ENCODE measurements at regions not wholly inside any gene's neighbourhood (a gene's known extent, or its start where the extent isn't known, plus 50 kb on each side); places are given as distances from the start of the nearest gene placed in this dataset.

DNA sequence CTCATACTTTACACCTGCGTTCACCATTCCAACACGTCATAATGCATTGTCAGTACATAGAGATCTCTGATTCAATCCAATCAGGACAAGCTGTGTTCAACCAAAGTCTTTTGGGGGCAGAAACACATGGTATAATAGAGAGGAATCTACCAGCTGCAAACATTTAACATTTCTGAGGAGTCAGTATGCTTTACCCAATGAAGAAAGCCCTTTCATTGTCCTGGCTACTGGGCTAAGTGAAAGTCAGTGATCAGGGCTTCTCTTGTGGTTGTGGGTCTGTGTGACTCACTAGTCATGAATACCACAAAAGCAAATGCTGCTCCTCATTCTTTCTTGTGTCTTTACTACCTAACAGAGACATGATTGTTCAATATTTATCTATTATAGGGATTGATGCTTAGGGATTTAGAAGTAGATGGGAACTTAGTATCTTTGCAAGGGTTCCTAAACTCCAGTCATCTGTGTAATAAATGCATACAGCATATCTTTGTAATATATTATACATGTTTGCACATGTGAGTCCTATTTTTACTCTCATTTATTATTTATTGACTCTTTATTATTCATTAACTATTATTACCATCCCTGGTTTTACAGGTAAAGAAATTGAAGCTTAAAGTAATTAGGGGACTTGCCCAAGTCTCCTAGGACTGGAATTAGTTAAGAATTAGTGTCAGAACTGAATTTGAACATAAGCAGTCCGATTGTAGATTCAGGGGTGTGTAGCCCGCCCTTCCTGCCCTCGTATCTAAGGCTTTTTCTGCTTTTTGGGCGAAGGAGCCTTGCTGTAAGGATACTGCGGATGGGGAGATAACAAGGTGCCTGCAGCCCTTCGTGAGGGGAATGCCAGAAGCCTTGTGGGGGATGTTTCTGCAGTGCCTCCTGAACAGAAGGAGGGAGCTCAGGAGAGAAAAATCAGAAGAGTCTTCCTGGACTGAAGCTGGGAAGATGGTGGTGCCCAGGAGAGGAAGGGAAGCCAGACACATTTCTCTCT lies 353.1 kb upstream of the BOD1L1 start:
- H3K27ac ChIP-seq, result no peak overlapping the region
- H3K4me3 ChIP-seq, result no peak overlapping the region
- no peak for DNase-seq (ENCODE audit: low spot score)
- TF ChIP-seq, protein P1, sequence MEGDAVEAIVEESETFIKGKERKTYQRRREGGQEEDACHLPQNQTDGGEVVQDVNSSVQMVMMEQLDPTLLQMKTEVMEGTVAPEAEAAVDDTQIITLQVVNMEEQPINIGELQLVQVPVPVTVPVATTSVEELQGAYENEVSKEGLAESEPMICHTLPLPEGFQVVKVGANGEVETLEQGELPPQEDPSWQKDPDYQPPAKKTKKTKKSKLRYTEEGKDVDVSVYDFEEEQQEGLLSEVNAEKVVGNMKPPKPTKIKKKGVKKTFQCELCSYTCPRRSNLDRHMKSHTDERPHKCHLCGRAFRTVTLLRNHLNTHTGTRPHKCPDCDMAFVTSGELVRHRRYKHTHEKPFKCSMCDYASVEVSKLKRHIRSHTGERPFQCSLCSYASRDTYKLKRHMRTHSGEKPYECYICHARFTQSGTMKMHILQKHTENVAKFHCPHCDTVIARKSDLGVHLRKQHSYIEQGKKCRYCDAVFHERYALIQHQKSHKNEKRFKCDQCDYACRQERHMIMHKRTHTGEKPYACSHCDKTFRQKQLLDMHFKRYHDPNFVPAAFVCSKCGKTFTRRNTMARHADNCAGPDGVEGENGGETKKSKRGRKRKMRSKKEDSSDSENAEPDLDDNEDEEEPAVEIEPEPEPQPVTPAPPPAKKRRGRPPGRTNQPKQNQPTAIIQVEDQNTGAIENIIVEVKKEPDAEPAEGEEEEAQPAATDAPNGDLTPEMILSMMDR (IDR thresholded peaks at IDR 0.05), result no peak

DNA sequence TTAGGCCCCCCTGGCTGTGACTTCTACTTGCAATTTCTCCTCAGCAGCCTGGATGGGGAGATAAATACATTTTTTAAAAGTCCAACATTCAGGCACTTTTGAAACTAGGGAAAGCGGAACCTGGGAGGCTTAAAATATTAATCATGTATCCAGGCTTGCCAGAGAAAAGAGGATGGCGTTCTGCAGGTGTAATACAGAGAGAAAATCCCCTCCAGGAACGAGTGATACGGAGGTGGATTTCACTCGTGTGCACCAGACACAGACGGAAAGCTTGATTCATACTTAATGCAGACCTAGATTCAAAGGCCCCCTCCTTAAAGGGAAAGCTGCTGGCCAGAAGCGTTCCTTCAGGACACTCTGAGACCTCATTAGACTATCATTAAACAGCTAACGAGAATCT lies 354.0 kb upstream of the BOD1L1 start:
- Histone ChIP-seq H3K27ac (no peak overlapping the region), H3K4me3 (no peak overlapping the region)
- TF ChIP-seq, protein P1 (IDR thresholded peaks at IDR 0.05), result no peak
- DNase-seq (ENCODE audit: low spot score), result no peak

DNA sequence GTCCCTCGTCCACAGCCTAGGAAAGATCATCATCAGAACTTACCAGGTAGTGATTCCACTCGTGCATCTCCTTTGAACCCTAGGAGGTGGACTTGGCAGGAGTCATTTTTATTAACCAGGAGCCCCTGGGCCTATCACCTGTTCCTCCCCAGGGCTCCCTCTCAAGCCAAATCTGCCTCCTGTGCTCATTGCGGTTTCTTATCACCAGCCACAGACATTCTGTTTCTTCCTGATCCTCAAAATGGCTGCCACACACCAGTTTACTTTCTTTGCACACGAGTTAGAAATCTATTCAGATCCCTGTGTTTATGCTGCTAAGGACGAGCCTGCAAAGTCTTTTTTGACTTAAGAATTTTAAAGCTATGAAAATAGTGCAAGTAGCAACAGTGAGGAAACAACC lies 354.5 kb upstream of the BOD1L1 start:
- no peak overlapping the region for H3K27ac ChIP-seq
- TF ChIP-seq, protein P1 (IDR thresholded peaks at IDR 0.05), result no peak
- DNase-seq (ENCODE audit: low spot score), result no peak

DNA sequence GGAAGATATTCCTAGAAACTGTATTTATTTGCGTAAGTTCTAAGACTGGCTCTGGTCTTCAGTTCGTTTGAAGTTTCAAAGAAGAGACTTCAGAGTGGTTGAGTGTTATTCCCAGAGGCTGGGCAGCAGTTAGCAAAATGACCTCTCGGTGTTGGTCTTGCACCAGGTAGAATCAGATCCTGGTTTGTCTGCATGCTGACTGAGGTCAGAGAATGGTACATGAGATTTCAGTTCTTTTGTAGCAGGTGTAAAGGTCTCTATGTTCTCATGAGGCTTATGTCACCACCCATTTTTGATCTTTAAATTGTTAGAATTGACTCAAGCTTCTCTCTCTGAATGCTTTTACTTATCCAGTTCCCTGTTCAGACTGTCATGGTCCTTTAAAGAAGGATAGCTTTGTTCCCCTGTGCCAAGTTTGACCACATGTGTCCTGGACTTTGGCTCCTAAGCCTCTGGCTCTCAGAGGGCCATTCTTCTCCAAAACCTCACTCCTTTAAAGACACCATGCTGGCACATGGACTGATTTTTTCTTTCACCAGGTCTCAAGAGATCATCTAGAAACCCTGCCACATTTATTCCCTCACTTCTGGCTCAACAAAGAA lies 355.8 kb upstream of the BOD1L1 start:
- Histone ChIP-seq H3K27ac (no peak overlapping the region), H3K4me3 (no peak overlapping the region)
- no peak for DNase-seq (ENCODE audit: low spot score)
- TF ChIP-seq, protein P1 (IDR thresholded peaks at IDR 0.05), result no peak

More for the DNA sequence above, 354.5 kb upstream of the BOD1L1 start:
- no peak overlapping the region for H3K4me3 ChIP-seq

DNA sequence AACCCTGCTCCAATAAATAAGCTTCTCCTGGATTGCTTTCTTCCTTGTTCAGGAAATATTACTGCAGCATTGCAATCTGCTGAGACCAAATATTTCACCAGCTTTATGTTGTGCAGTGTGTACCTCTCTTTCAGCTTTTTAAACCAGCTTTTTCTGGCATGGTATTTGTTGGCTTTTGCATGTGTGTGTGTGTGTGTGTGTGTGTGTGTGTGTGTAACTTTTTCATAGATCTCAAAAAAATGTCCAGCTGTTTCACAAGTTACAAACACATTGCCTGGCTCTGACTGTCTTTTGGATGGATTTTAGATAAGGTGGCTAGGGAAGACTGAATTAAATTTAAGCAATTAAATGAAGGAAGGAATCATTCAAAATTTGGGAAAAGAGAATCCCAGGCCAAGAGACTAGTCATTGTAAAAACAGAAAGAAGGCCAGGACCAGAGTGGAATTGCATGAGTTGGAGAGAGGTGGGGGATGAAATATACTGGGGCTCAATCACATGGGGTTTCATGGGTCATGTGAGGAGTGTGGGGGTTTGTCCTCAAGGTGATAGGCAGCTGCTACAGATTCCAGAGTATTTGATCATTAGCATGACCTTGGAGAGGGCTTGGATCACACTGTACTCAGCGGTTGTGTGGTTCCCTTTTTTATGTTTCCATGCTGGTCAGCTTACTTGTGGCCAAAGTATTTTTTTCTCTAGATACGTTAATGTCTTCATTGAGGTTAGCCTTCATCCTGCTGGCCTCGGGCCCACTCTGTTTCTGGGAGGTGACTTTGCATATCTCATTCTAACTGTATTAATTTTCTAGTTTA lies 357.7 kb upstream of the BOD1L1 start:
- H3K27ac ChIP-seq, result no peak overlapping the region
- DNase-seq (ENCODE audit: low spot score), result no peak
- TF ChIP-seq, protein P1 (IDR thresholded peaks at IDR 0.05), result no peak
- H3K4me3 ChIP-seq, result no peak overlapping the region

DNA sequence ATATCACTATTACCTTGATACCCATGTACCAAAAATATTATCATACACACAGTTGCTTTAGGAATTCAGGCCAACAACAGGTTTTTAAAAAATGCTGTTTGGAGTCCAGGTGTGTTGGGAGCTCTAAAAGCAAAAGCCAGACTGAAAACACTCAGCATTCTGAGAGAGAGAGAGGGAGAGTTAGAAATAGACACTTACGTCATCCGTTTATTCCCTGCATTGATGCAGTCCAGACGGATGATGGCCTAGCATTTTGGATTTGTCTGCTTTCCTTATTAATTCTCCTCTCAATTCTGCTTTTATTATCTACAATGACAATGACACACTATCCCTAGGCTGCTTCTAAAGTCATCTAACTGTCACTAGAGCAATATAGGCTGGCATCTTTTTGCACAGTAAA lies 358.3 kb upstream of the BOD1L1 start:
- no peak for DNase-seq (ENCODE audit: low spot score)

More for the DNA sequence above, 358.3 kb upstream of the BOD1L1 start:
- H3K27ac ChIP-seq, result no peak overlapping the region
- TF ChIP-seq, protein P1 (IDR thresholded peaks at IDR 0.05), result no peak
- no peak overlapping the region for H3K4me3 ChIP-seq

All from coronary artery (tissue), 2 donors.